HL-60 (cell line): ENCODE measurements at regions not wholly inside any gene's neighbourhood (a gene's known extent, or its start where the extent isn't known, plus 50 kb on each side); places are given as distances from the start of the nearest gene placed in this dataset.
A peak's percentile ranks its signal among the peaks of the same experiment; 100 is the strongest.

Experiments
- DNase-seq, 2 experiments: peaks; one replicate each; pipeline ENCODE4 v3.0.0-alpha.2; 2010 to 2020; ENCODE audit warnings: low read depth in 1 of 2, low spot score in 1 of 2
- H3K27ac ChIP-seq: fragments of 250-450 bp; sonication (Bioruptor Pico); replicated peaks from 2 replicates; pipeline ENCODE4 v1.5.1; 2020; ENCODE audit warnings: mild to moderate bottlenecking, moderate library complexity
- H3K27me3 ChIP-seq: fragments of 250-450 bp; sonication (Bioruptor Pico); 2 replicates; pipeline ENCODE4 v1.5.1; 2021; ENCODE audit warnings: mild to moderate bottlenecking, moderate library complexity; ENCODE audit not compliant: insufficient read depth, poor library complexity, severe bottlenecking
- H3K4me3 ChIP-seq: replicated peaks from 2 replicates; pipeline ENCODE4 v1.5.1; 2011; ENCODE audit warnings: mild to moderate bottlenecking, control low read depth, low read length; ENCODE audit not compliant: insufficient read depth
- CTCF ChIP-seq: IDR thresholded peaks from one replicate; pipeline ENCODE4 v1.5.1; 2011; ENCODE audit warnings: low read length, control low read depth, inconsistent platforms; ENCODE audit not compliant: insufficient read depth
- GABPA ChIP-seq: IDR thresholded peaks from 2 replicates; pipeline ENCODE4 v1.6.1; 2012; ENCODE audit warnings: low read depth
- POLR2AphosphoS5 ChIP-seq: IDR thresholded peaks from 2 replicates; pipeline ENCODE4 v1.6.1; 2012; ENCODE audit warnings: low read depth
- REST ChIP-seq: IDR thresholded peaks from 2 replicates; pipeline ENCODE4 v1.6.1; 2012; ENCODE audit warnings: low read depth; ENCODE audit not compliant: insufficient replicate concordance
- SPI1 ChIP-seq: IDR thresholded peaks from 2 replicates; pipeline ENCODE4 v1.6.1; 2012; ENCODE audit warnings: low read depth, mild to moderate bottlenecking, borderline replicate concordance

- no peak for TF ChIP-seq POLR2AphosphoS5
- no peak for TF ChIP-seq CTCF
- no peak for TF ChIP-seq REST
- TF ChIP-seq SPI1: no peak
- no peak for TF ChIP-seq GABPA
- DNase-seq: no peak
- H3K27ac ChIP-seq: no peak overlapping the region
These were observed 277.7 kb downstream of the HS3ST3A1 start for GRCh38 chr17:13323990-13324389.

DNA sequence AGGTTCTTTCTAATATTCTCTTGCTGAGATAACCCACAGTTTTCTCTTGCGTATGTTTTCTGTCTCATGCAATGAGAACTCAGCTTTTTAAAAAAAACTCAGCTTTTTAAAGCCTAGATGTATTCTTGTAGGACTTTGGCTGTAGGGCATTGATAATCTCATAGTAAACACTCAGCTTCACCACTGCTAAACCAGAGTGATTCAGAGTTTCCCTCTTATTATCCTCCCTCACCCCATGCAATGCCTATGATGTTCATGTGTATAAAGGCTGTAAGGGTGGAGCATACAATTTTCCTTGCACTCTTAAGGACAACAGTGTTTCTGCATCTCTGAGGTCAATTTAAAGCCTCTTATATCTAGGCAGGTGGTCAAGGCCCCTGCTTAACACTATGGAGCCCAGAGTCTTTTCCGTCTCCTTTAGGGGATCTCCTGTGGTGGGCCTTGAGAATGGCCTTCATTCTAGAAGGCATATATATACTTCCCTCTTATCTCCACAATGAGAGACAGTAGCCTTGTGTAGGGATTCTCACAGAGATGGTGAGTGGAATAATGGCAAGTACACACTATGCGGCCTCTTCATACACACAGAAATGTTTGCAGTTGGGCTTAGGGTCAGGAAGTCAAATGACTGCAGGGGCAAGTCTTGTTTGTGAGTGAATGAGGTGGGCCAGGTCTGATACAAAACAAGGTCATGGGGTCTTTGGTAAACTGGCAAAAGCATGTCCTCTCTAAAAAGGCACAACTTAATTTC, 279.6 kb downstream of the HS3ST3A1 start:
- TF ChIP-seq GABPA: no peak
- no peak for TF ChIP-seq POLR2AphosphoS5
- TF ChIP-seq SPI1: no peak
- TF ChIP-seq REST: no peak
- TF ChIP-seq CTCF: no peak
- no peaks in the 10 kb centered on the region for H3K27me3 ChIP-seq
- no peak for DNase-seq

More at GRCh38 chr17:13323990-13324389, 277.7 kb downstream of the HS3ST3A1 start:
- no peaks in the 10 kb centered on the region for H3K27me3 ChIP-seq
- no peak overlapping the region for H3K4me3 ChIP-seq

GRCh38 chr17:13320046-13320785, 281.5 kb downstream of the HS3ST3A1 start:
- no peak for DNase-seq
- TF ChIP-seq GABPA (no peak), REST (peak; percentile 25), SPI1 (no peak)
- H3K27me3 ChIP-seq: no peaks in the 10 kb centered on the region
- H3K27ac ChIP-seq: no peak overlapping the region
- H3K4me3 ChIP-seq: no peak overlapping the region

More for the DNA sequence above, 279.6 kb downstream of the HS3ST3A1 start:
- Histone ChIP-seq H3K27ac (no peak overlapping the region), H3K4me3 (no peak overlapping the region)
